Neural cell (in vitro differentiated cells): ENCODE measurements at regions not wholly inside any gene's neighbourhood (a gene's known extent, or its start where the extent isn't known, plus 50 kb on each side); places are given as distances from the start of the nearest gene placed in this dataset.

ENCODE experiments used
- H2AFZ ChIP-seq: fragments of 200-600, 300-800 bp; sonication (generic), shearing (Covaris generic); 2 replicates; pipeline ENCODE4 v1.6.0; 2014; ENCODE audit warnings: low read depth, mild to moderate bottlenecking, antibody characterized with exemption, low read length, moderate library complexity
- H3F3A ChIP-seq: fragments of 200-600 bp; shearing (Covaris generic); 2 replicates; pipeline ENCODE4 v1.6.1; 2016; ENCODE audit warnings: mild to moderate bottlenecking, moderate library complexity, mixed read lengths, antibody characterized with exemption, low read length; ENCODE audit not compliant: insufficient read depth, poor library complexity, severe bottlenecking
- H3K27ac ChIP-seq: fragments of 200-600, 300-800 bp; sonication (generic), shearing (Covaris generic); 2 replicates; pipeline ENCODE4 v1.5.1; 2014; ENCODE audit warnings: mild to moderate bottlenecking, low read length, moderate library complexity
- H3K27me3 ChIP-seq: fragments of 300-800, 200-600 bp; sonication (generic), shearing (Covaris generic); 2 replicates; pipeline ENCODE4 v1.6.0; 2014; ENCODE audit warnings: mild to moderate bottlenecking, low read depth, low read length, moderate library complexity; ENCODE audit not compliant: insufficient read depth
- H3K36me3 ChIP-seq: fragments of 300-800, 200-600 bp; sonication (generic), shearing (Covaris generic); 2 replicates; pipeline ENCODE4 v1.5.1; 2014; ENCODE audit warnings: mild to moderate bottlenecking, antibody characterized with exemption, low read length, moderate library complexity; ENCODE audit not compliant: insufficient read depth
- H3K4me2 ChIP-seq: fragments of 300-800, 200-600 bp; sonication (generic), shearing (Covaris generic); 2 replicates; pipeline ENCODE4 v1.6.0; 2014; ENCODE audit warnings: mild to moderate bottlenecking, low read length
- H3K4me3 ChIP-seq: fragments of 300-800, 200-600 bp; sonication (generic), shearing (Covaris generic); 2 replicates; pipeline ENCODE4 v1.5.1; 2014; ENCODE audit warnings: mild to moderate bottlenecking, low read length, moderate library complexity
- H3K79me2 ChIP-seq: fragments of 200-600 bp; shearing (Covaris generic); replicated peaks from 2 replicates; pipeline ENCODE4 v1.6.0; 2014; ENCODE audit warnings: mild to moderate bottlenecking, low read length, moderate library complexity; ENCODE audit not compliant: insufficient read depth
- H3K9ac ChIP-seq: fragments of 300-800, 200-600 bp; sonication (generic), shearing (Covaris generic); 2 replicates; pipeline ENCODE4 v1.6.1; 2016; ENCODE audit warnings: mild to moderate bottlenecking, low read length, mixed read lengths
- H3K9me2 ChIP-seq: fragments of 200-600 bp; shearing (Covaris generic); 2 replicates; pipeline ENCODE4 v1.6.1; 2016; ENCODE audit warnings: mild to moderate bottlenecking, low read length, mixed read lengths; ENCODE audit not compliant: insufficient read depth
- H3K9me3 ChIP-seq: fragments of 200-600, 300-800 bp; sonication (generic), shearing (Covaris generic); 2 replicates; pipeline ENCODE4 v1.6.1; 2016; ENCODE audit warnings: mild to moderate bottlenecking, mixed run types, low read length, moderate library complexity, mixed read lengths
- H4K20me1 ChIP-seq: fragments of 200-600 bp; shearing (Covaris generic); 2 replicates; pipeline ENCODE4 v1.6.1; 2016; ENCODE audit warnings: mild to moderate bottlenecking, mixed run types; ENCODE audit not compliant: insufficient read depth
- EP300 ChIP-seq: fragments of 450-650 bp; conservative IDR thresholded peaks from 2 replicates; pipeline ENCODE4 v1.6.1; 2014; ENCODE audit warnings: antibody characterized with exemption, mild to moderate bottlenecking, moderate library complexity; ENCODE audit not compliant: poor library complexity, severe bottlenecking
- EZH2 ChIP-seq: fragments of 200-600, 300-800 bp; shearing (Covaris generic), sonication (generic); IDR thresholded peaks from 2 replicates; pipeline ENCODE4 v1.6.1; 2014; ENCODE audit warnings: antibody characterized with exemption, low read length, borderline replicate concordance, mild to moderate bottlenecking; ENCODE audit not compliant: insufficient read depth, poor library complexity, severe bottlenecking
- MXI1 ChIP-seq: fragments of 450-650 bp; conservative IDR thresholded peaks from 2 replicates; pipeline ENCODE4 v1.6.1; 2014; ENCODE audit warnings: antibody characterized with exemption, mild to moderate bottlenecking; ENCODE audit not compliant: poor library complexity, severe bottlenecking
- POLR2AphosphoS5 ChIP-seq: IDR thresholded peaks from 2 replicates; pipeline ENCODE4 v1.6.1; 2012
- RAD21 ChIP-seq: fragments of 450-650 bp; conservative IDR thresholded peaks from 2 replicates; pipeline ENCODE4 v1.6.1; 2014; ENCODE audit warnings: antibody characterized with exemption, mild to moderate bottlenecking, moderate library complexity
- REST ChIP-seq: IDR thresholded peaks from 2 replicates; pipeline ENCODE4 v1.6.1; 2012; ENCODE audit warnings: borderline replicate concordance
- SMC3 ChIP-seq: fragments of 450-650 bp; conservative IDR thresholded peaks from 2 replicates; pipeline ENCODE4 v1.6.1; 2014; ENCODE audit warnings: antibody characterized with exemption, mild to moderate bottlenecking, moderate library complexity; ENCODE audit not compliant: poor library complexity
- TAF1 ChIP-seq: IDR thresholded peaks from 2 replicates; pipeline ENCODE4 v1.6.1; 2012; ENCODE audit warnings: low read depth
- TF ChIP-seq, protein P1 (sequence below): fragments of 450-650 bp; IDR thresholded peaks from 2 replicates; pipeline ENCODE4 v1.5.1; 2014; ENCODE audit warnings: antibody characterized with exemption, mild to moderate bottlenecking, moderate library complexity; ENCODE audit not compliant: poor library complexity, severe bottlenecking

DNA sequence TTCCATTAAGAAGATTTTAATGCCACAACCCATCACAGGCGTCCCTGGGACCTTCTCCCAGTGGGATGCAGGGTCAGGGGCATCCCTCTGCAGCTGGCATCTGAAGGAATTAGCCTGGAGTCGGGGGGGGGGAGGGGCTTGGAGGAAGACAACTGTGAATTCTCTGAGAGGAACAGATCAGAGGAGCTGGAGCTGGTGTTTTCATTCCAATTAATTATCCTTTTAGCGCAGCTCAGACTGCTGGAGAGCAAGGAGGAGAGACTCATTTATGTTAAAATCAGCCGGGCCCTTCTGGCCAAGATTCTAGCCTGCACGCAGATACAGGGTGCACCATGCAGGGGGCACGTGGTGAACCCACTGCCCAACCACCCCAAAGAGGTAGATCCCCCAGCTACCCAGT lies 116.2 kb downstream of the CHST1 start:
- no peak overlapping the region for H3K4me2 ChIP-seq
- H3K27me3 ChIP-seq = no peaks in the 10 kb centered on the region
- no peaks in the 10 kb centered on the region for H3K9me3 ChIP-seq
- H3K9ac ChIP-seq = no peak overlapping the region
- H3F3A ChIP-seq = no peaks in the 10 kb centered on the region
- H3K36me3 ChIP-seq = no peaks in the 10 kb centered on the region
- no peak overlapping the region for H3K4me3 ChIP-seq
- no peaks in the 10 kb centered on the region for H4K20me1 ChIP-seq
- H3K9me2 ChIP-seq = no peaks in the 10 kb centered on the region
- peak overlapping the region; percentile 28 for H3K27ac ChIP-seq
- TF ChIP-seq EZH2 (no peak), SMC3 (no peak)
- no peak overlapping the region for H2AFZ ChIP-seq
- H3K79me2 ChIP-seq = no peaks in the 10 kb centered on the region

GRCh38 chr11:45546366-45546765 lies 119.1 kb downstream of the CHST1 start:
- TF ChIP-seq EP300 = no peak
- no peak for TF ChIP-seq RAD21
- TF ChIP-seq REST = no peak
- no peak for TF ChIP-seq POLR2AphosphoS5
- no peak for TF ChIP-seq EZH2
- no peak for TF ChIP-seq MXI1
- TF ChIP-seq, protein P1, sequence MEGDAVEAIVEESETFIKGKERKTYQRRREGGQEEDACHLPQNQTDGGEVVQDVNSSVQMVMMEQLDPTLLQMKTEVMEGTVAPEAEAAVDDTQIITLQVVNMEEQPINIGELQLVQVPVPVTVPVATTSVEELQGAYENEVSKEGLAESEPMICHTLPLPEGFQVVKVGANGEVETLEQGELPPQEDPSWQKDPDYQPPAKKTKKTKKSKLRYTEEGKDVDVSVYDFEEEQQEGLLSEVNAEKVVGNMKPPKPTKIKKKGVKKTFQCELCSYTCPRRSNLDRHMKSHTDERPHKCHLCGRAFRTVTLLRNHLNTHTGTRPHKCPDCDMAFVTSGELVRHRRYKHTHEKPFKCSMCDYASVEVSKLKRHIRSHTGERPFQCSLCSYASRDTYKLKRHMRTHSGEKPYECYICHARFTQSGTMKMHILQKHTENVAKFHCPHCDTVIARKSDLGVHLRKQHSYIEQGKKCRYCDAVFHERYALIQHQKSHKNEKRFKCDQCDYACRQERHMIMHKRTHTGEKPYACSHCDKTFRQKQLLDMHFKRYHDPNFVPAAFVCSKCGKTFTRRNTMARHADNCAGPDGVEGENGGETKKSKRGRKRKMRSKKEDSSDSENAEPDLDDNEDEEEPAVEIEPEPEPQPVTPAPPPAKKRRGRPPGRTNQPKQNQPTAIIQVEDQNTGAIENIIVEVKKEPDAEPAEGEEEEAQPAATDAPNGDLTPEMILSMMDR = no peak
- no peak for TF ChIP-seq SMC3
- TF ChIP-seq TAF1 = no peak
- H3K36me3 ChIP-seq = no peaks in the 10 kb centered on the region
- H3K4me3 ChIP-seq = no peak overlapping the region

DNA sequence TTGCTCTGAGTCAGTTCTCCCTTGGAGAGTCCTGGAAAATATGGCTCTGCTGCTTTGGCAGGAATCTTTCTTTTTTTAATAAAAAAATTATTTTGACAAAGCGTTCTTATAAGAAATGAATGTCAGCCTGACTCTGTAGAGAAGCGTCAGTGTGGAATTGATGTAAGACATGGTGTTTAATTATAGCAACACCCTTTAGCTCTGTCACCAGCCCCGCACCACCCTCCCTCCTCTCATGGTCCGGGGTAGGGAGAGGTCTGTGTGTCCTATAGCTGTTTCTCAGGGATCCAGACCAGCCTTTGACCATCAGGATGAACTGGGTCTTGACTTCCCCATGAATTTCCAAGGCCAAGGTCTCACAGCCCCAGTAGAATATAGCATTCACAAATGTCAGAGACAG lies 120.6 kb downstream of the CHST1 start:
- H3K9me3 ChIP-seq = no peaks in the 10 kb centered on the region
- H3K9ac ChIP-seq = no peak overlapping the region
- H3K27ac ChIP-seq = peak overlapping the region; percentile 10

More at GRCh38 chr11:45546366-45546765, 119.1 kb downstream of the CHST1 start:
- Histone ChIP-seq H4K20me1 (no peaks in the 10 kb centered on the region), H3K4me2 (no peak overlapping the region), H3K27me3 (no peaks in the 10 kb centered on the region), H2AFZ (no peak overlapping the region), H3K79me2 (no peaks in the 10 kb centered on the region), H3K9me2 (no peaks in the 10 kb centered on the region), H3K27ac (no peak overlapping the region), H3K9me3 (no peaks in the 10 kb centered on the region), H3F3A (no peaks in the 10 kb centered on the region), H3K9ac (no peak overlapping the region)

More for the DNA sequence above, 120.6 kb downstream of the CHST1 start:
- H3K36me3 ChIP-seq = no peaks in the 10 kb centered on the region
- no peaks in the 10 kb centered on the region for H3K27me3 ChIP-seq
- H3K4me3 ChIP-seq = no peak overlapping the region
- no peaks in the 10 kb centered on the region for H3K9me2 ChIP-seq
- no peak overlapping the region for H2AFZ ChIP-seq
- no peak for TF ChIP-seq POLR2AphosphoS5
- no peak for TF ChIP-seq MXI1
- no peak for TF ChIP-seq EZH2
- TF ChIP-seq TAF1 = no peak
- TF ChIP-seq, protein P1 = no peak
- TF ChIP-seq REST = no peak
- no peaks in the 10 kb centered on the region for H4K20me1 ChIP-seq
- no peaks in the 10 kb centered on the region for H3F3A ChIP-seq
- no peaks in the 10 kb centered on the region for H3K79me2 ChIP-seq
- no peak overlapping the region for H3K4me2 ChIP-seq
